ENCODE measurements at regions not wholly inside any gene's neighbourhood (a gene's known extent, or its start where the extent isn't known, plus 50 kb on each side); places are given as distances from the start of the nearest gene placed in this dataset.

GRCh38 chrX:39304746-39305145, 503.5 kb downstream of the MID1IP1 start:
- Histone ChIP-seq H3K4me1 (ENCODE audit: insufficient read depth, low read length) (no peaks in the 10 kb centered on the region), H3K9me2 (replicated peaks; ENCODE audit: low read length) (no peaks in the 10 kb centered on the region), H3K9ac (ENCODE audit: low read length) (no peak overlapping the region), H3K9me3 (ENCODE audit: low read length) (no peaks in the 10 kb centered on the region), H3K4me3 (ENCODE audit: low read length) (no peak overlapping the region), H3K79me2 (ENCODE audit: low read length) (no peaks in the 10 kb centered on the region), H2AFZ (ENCODE audit: low read length) (no peak overlapping the region), H4K20me1 (ENCODE audit: low read length) (no peaks in the 10 kb centered on the region), H3K4me2 (ENCODE audit: low read length) (no peak overlapping the region), H3K27me3 (ENCODE audit: low read length) (peaks cover 3% of the 10 kb centered on the region; the same call in 1 of the 2 replicates), H3K36me3 (ENCODE audit: low read depth, low read length) (no peaks in the 10 kb centered on the region), H3F3A (ENCODE audit: low read length, unreplicated experiment) (no peaks in the 10 kb centered on the region), H3K27ac (ENCODE audit: low read length) (no peak overlapping the region)
- ChIA-PET CTCF (no interaction called here), POLR2A (ENCODE audit: unreplicated experiment) (no interaction called here)
- no TSS peak for BruUV-seq (replicated peaks)
- intact Hi-C loops (cut with micrococcal nuclease) = no loop called here
- no peak for DNase-seq
- ATAC-seq = no peak
- no peak for TF ChIP-seq CTCF (conservative IDR thresholded peaks at IDR 0.05; ENCODE audit: low read depth, low read length)

GRCh38 chrX:39307488-39307887, 506.2 kb downstream of the MID1IP1 start:
- ChIA-PET CTCF (no interaction called here), POLR2A (ENCODE audit: unreplicated experiment) (no interaction called here)
- intact Hi-C loops (cut with micrococcal nuclease) = no loop called here
- Histone ChIP-seq H3K79me2 (ENCODE audit: low read length) (no peaks in the 10 kb centered on the region), H3K9ac (ENCODE audit: low read length) (no peak overlapping the region), H3K36me3 (ENCODE audit: low read depth, low read length) (no peaks in the 10 kb centered on the region), H3K4me1 (ENCODE audit: insufficient read depth, low read length) (no peaks in the 10 kb centered on the region), H3K27ac (ENCODE audit: low read length) (no peak overlapping the region), H3F3A (ENCODE audit: low read length, unreplicated experiment) (no peaks in the 10 kb centered on the region), H3K27me3 (ENCODE audit: low read length) (peaks cover 14% of the 10 kb centered on the region), H3K4me3 (ENCODE audit: low read length) (no peak overlapping the region), H3K9me3 (ENCODE audit: low read length) (no peaks in the 10 kb centered on the region), H3K4me2 (ENCODE audit: low read length) (no peak overlapping the region), H4K20me1 (ENCODE audit: low read length) (no peaks in the 10 kb centered on the region), H2AFZ (ENCODE audit: low read length) (no peak overlapping the region), H3K9me2 (replicated peaks; ENCODE audit: low read length) (no peaks in the 10 kb centered on the region)
- BruUV-seq (replicated peaks) = no TSS peak
- TF ChIP-seq CTCF (conservative IDR thresholded peaks at IDR 0.05; ENCODE audit: low read depth, low read length) (no peak), EZH2 (IDR thresholded peaks at IDR 0.05; ENCODE audit: low read length, unreplicated experiment) (no peak), EZH2phosphoT487 (IDR thresholded peaks at IDR 0.05; ENCODE audit: borderline replicate concordance, low read length) (no peak)
- DNase-seq = no peak
- no peak for ATAC-seq

- CTCF ChIA-PET = no interaction called here
- POLR2A ChIA-PET (ENCODE audit: unreplicated experiment) = no interaction called here
- intact Hi-C loops (cut with micrococcal nuclease) = no loop called here
- Histone ChIP-seq H3K4me3 (ENCODE audit: low read length) (no peak overlapping the region), H3K79me2 (ENCODE audit: low read length) (no peaks in the 10 kb centered on the region), H2AFZ (ENCODE audit: low read length) (no peak overlapping the region), H3K9ac (ENCODE audit: low read length) (no peak overlapping the region), H3F3A (ENCODE audit: low read length, unreplicated experiment) (no peaks in the 10 kb centered on the region), H3K9me3 (ENCODE audit: low read length) (no peaks in the 10 kb centered on the region), H3K36me3 (ENCODE audit: low read depth, low read length) (no peaks in the 10 kb centered on the region), H3K27ac (ENCODE audit: low read length) (no peak overlapping the region), H4K20me1 (ENCODE audit: low read length) (no peaks in the 10 kb centered on the region), H3K4me1 (ENCODE audit: insufficient read depth, low read length) (no peaks in the 10 kb centered on the region), H3K4me2 (ENCODE audit: low read length) (no peak overlapping the region), H3K27me3 (ENCODE audit: low read length) (peaks cover 14% of the 10 kb centered on the region), H3K9me2 (replicated peaks; ENCODE audit: low read length) (no peaks in the 10 kb centered on the region)
- ATAC-seq (no peak), DNase-seq (no peak)
- BruUV-seq (replicated peaks) = no TSS peak
- no peak for TF ChIP-seq CTCF (conservative IDR thresholded peaks at IDR 0.05; ENCODE audit: low read depth, low read length)
- no peak for TF ChIP-seq EZH2phosphoT487 (IDR thresholded peaks at IDR 0.05; ENCODE audit: borderline replicate concordance, low read length)
- no peak for TF ChIP-seq EZH2 (IDR thresholded peaks at IDR 0.05; ENCODE audit: low read length, unreplicated experiment)
Measured at GRCh38 chrX:39308126-39308525, 506.9 kb downstream of the MID1IP1 start.
